Mesenchymal stem cell (in vitro differentiated cells and primary cell): ENCODE measurements at regions not wholly inside any gene's neighbourhood (a gene's known extent, or its start where the extent isn't known, plus 50 kb on each side); places are given as distances from the start of the nearest gene placed in this dataset.
A peak's percentile ranks its signal among the peaks of the same experiment; 100 is the strongest.

Experiments used
- DNase-seq: peaks from one replicate; pipeline ENCODE4 v3.0.0-alpha.2; 2013
- H2AFZ ChIP-seq: one replicate; pipeline ENCODE4 v1.6.1; 2013; ENCODE audit warnings: low read depth, mild to moderate bottlenecking, control low read depth, inconsistent platforms, low read length, moderate library complexity
- H2AK5ac ChIP-seq: 2 replicates; pipeline ENCODE4 v1.6.1; 2013; ENCODE audit warnings: low read length, moderate library complexity, mild to moderate bottlenecking, inconsistent platforms; ENCODE audit not compliant: severe bottlenecking
- H2BK120ac ChIP-seq: one replicate; pipeline ENCODE4 v1.6.1; 2013; ENCODE audit warnings: low read depth, mild to moderate bottlenecking, inconsistent platforms, low read length, moderate library complexity
- H2BK12ac ChIP-seq, 2 experiments: one replicate each; pipeline ENCODE4 v1.6.1; 2013; ENCODE audit warnings: inconsistent platforms in 2 of 2, low read length in 2 of 2, mild to moderate bottlenecking in 2 of 2, moderate library complexity in 2 of 2, control low read depth in 1 of 2
- H2BK15ac ChIP-seq: one replicate; pipeline ENCODE4 v1.6.1; 2013; ENCODE audit warnings: mild to moderate bottlenecking, low read depth, inconsistent platforms; ENCODE audit not compliant: poor library complexity, severe bottlenecking
- H2BK5ac ChIP-seq: 2 replicates; pipeline ENCODE4 v1.6.1; 2013; ENCODE audit warnings: low read depth, mild to moderate bottlenecking, low read length, control low read depth, inconsistent platforms; ENCODE audit not compliant: poor library complexity, severe bottlenecking
- H3K14ac ChIP-seq, 2 experiments: one replicate each; pipeline ENCODE4 v1.6.1; 2013; ENCODE audit warnings: inconsistent platforms in 2 of 2, low read length in 2 of 2, control low read depth in 1 of 2, mild to moderate bottlenecking in 1 of 2, moderate library complexity in 1 of 2
- H3K18ac ChIP-seq, 2 experiments: one replicate each; pipeline ENCODE4 v1.6.1; 2013; ENCODE audit warnings: inconsistent platforms in 2 of 2, low read length in 2 of 2, control low read depth in 1 of 2, low read depth in 1 of 2, mild to moderate bottlenecking in 1 of 2
- H3K23ac ChIP-seq, 2 experiments: one replicate each; pipeline ENCODE4 v1.6.1; 2013; ENCODE audit warnings: inconsistent platforms in 2 of 2, low read length in 2 of 2, mild to moderate bottlenecking in 2 of 2, moderate library complexity in 2 of 2, control low read depth in 1 of 2
- H3K27ac ChIP-seq: 2 replicates; pipeline ENCODE4 v1.5.1; 2013; ENCODE audit warnings: mild to moderate bottlenecking, moderate library complexity, low read length, control low read depth, inconsistent platforms; ENCODE audit not compliant: poor library complexity, severe bottlenecking
- H3K27me3 ChIP-seq, 2 experiments: 2 replicates each; pipeline versions ENCODE4 v1.6.1 to v1.7.0; 2013; ENCODE audit warnings: low read length in 2 of 2, mild to moderate bottlenecking in 2 of 2, moderate library complexity in 2 of 2, control low read depth in 1 of 2, inconsistent platforms in 1 of 2; ENCODE audit not compliant: control insufficient read depth in 1 of 2, insufficient read depth in 1 of 2
- H3K36me3 ChIP-seq, 2 experiments: 2 replicates each; pipeline versions ENCODE4 v1.6.1 to v1.7.0; 2013; ENCODE audit warnings: low read length in 2 of 2, control low read depth in 1 of 2, inconsistent platforms in 1 of 2, low read depth in 1 of 2, mild to moderate bottlenecking in 1 of 2; ENCODE audit not compliant: insufficient read depth in 2 of 2, control insufficient read depth in 1 of 2
- H3K4ac ChIP-seq, 2 experiments: one replicate each; pipeline ENCODE4 v1.6.1; 2013; ENCODE audit warnings: inconsistent platforms in 2 of 2, low read length in 2 of 2, mild to moderate bottlenecking in 2 of 2, moderate library complexity in 2 of 2, control low read depth in 1 of 2, low read depth in 1 of 2
- H3K4me1 ChIP-seq: 2 replicates; pipeline ENCODE4 v1.6.1; 2013; ENCODE audit warnings: low read depth, low read length, control low read depth; ENCODE audit not compliant: control insufficient read depth, insufficient read depth
- H3K4me2 ChIP-seq: 2 replicates; pipeline ENCODE4 v1.6.1; 2013; ENCODE audit warnings: low read length, mild to moderate bottlenecking, inconsistent platforms; ENCODE audit not compliant: poor library complexity, severe bottlenecking
- H3K4me3 ChIP-seq, 2 experiments: 2 replicates each; pipeline versions ENCODE4 v1.5.1 to v1.7.0; 2013; ENCODE audit warnings: low read length in 2 of 2, mild to moderate bottlenecking in 2 of 2, control low read depth in 1 of 2, low read depth in 1 of 2; ENCODE audit not compliant: insufficient read depth in 1 of 2
- H3K79me1 ChIP-seq: replicated peaks from 2 replicates; pipeline ENCODE4 v1.6.1; 2013; ENCODE audit warnings: mild to moderate bottlenecking, control low read depth, low read length, inconsistent platforms; ENCODE audit not compliant: poor library complexity, severe bottlenecking
- H3K9ac ChIP-seq: 2 replicates; pipeline ENCODE4 v1.7.0; 2013; ENCODE audit warnings: mild to moderate bottlenecking, low read length, moderate library complexity
- H3K9me3 ChIP-seq: 2 replicates; pipeline ENCODE4 v1.7.0; 2013; ENCODE audit warnings: mild to moderate bottlenecking, low read length; ENCODE audit not compliant: control insufficient read depth
- H4K8ac ChIP-seq: one replicate; pipeline ENCODE4 v1.6.1; 2013; ENCODE audit warnings: inconsistent platforms, mild to moderate bottlenecking, low read length, moderate library complexity
- H4K91ac ChIP-seq: one replicate; pipeline ENCODE4 v1.6.1; 2013; ENCODE audit warnings: mild to moderate bottlenecking, low read length, inconsistent platforms
- WGBS: methylation state at CpG from one replicate; pipeline ENCODE4 v1.1.7; 2013; ENCODE audit warnings: mixed read lengths; 5-methylcytosine and 5-hydroxymethylcytosine counted together

- peak overlapping the region; percentile 48 for H2AFZ ChIP-seq
- peak overlapping the region; percentile 92 for H3K4me2 ChIP-seq
- H3K14ac ChIP-seq: peak overlapping the region in 1 of 2 experiments; percentile 44
- peaks cover 5% of the 10 kb centered on the region for H3K4me1 ChIP-seq
- peaks cover 51 to 76% of the 10 kb centered on the region in 2 experiments for H3K27me3 ChIP-seq
- peak overlapping the region; percentile 57 for H3K9ac ChIP-seq
- no peak overlapping the region for H2BK5ac ChIP-seq
- H3K36me3 ChIP-seq: no peaks in the 10 kb centered on the region
- peak overlapping the region; percentile 45 for H4K8ac ChIP-seq
- H4K91ac ChIP-seq: no peak overlapping the region
- no peaks in the 10 kb centered on the region for H3K9me3 ChIP-seq
- H3K4me3 ChIP-seq: peak overlapping the region; percentile 49 to 73
- no peak overlapping the region for H2BK12ac ChIP-seq
- H3K4ac ChIP-seq: no peak overlapping the region
- H3K18ac ChIP-seq: no peak overlapping the region
- no peaks in the 10 kb centered on the region for H3K79me1 ChIP-seq
- 3% methylated on average over 31 of the region's 37 CpGs for WGBS
- H2AK5ac ChIP-seq: no peak overlapping the region
- H3K23ac ChIP-seq: no peak overlapping the region
- H3K27ac ChIP-seq: no peak overlapping the region
- H2BK120ac ChIP-seq: no peak overlapping the region
- peak; percentile 50 for DNase-seq
- no peak overlapping the region for H2BK15ac ChIP-seq
These were observed 72.8 kb downstream of the S1PR1 start for GRCh38 chr1:101309334-101310311.

GRCh38 chr1:101310506-101310905, 73.7 kb downstream of the S1PR1 start:
- no peak overlapping the region for H2AK5ac ChIP-seq
- H4K8ac ChIP-seq: no peak overlapping the region
- no peak overlapping the region for H3K18ac ChIP-seq
- no peak overlapping the region for H3K4me2 ChIP-seq
- no peak overlapping the region for H3K4ac ChIP-seq
- peaks cover 49 to 85% of the 10 kb centered on the region in 2 experiments for H3K27me3 ChIP-seq
- peaks cover 5% of the 10 kb centered on the region for H3K4me1 ChIP-seq
- H2BK12ac ChIP-seq: no peak overlapping the region
- H3K14ac ChIP-seq: no peak overlapping the region
- 63% methylated on average over 2 of the region's 2 CpGs for WGBS
- no peak for DNase-seq
- no peak overlapping the region for H3K9ac ChIP-seq
- H3K9me3 ChIP-seq: no peaks in the 10 kb centered on the region
- H3K36me3 ChIP-seq: no peaks in the 10 kb centered on the region
- no peak overlapping the region for H2AFZ ChIP-seq
- H3K4me3 ChIP-seq: no peak overlapping the region
- no peak overlapping the region for H2BK5ac ChIP-seq
- H3K23ac ChIP-seq: no peak overlapping the region
- no peaks in the 10 kb centered on the region for H3K79me1 ChIP-seq
- no peak overlapping the region for H3K27ac ChIP-seq
- no peak overlapping the region for H4K91ac ChIP-seq
- no peak overlapping the region for H2BK120ac ChIP-seq
- H2BK15ac ChIP-seq: no peak overlapping the region

GRCh38 chr1:101311146-101311920, 74.5 kb downstream of the S1PR1 start:
- H3K9me3 ChIP-seq: no peaks in the 10 kb centered on the region
- H4K91ac ChIP-seq: no peak overlapping the region
- no peak overlapping the region for H3K18ac ChIP-seq
- H2AK5ac ChIP-seq: no peak overlapping the region
- no peak overlapping the region for H2BK5ac ChIP-seq
- no peak overlapping the region for H3K23ac ChIP-seq
- H3K27me3 ChIP-seq: peaks cover 41 to 92% of the 10 kb centered on the region in 2 experiments
- H2AFZ ChIP-seq: no peak overlapping the region
- no peak overlapping the region for H4K8ac ChIP-seq
- no peak overlapping the region for H2BK15ac ChIP-seq
- DNase-seq: no peak
- no peak overlapping the region for H3K27ac ChIP-seq
- no peak overlapping the region for H2BK120ac ChIP-seq
- WGBS: 77% methylated on average over 2 of the region's 4 CpGs
- no peak overlapping the region for H3K14ac ChIP-seq
- no peak overlapping the region for H3K9ac ChIP-seq
- no peak overlapping the region for H3K4me3 ChIP-seq
- H3K36me3 ChIP-seq: no peaks in the 10 kb centered on the region
- no peaks in the 10 kb centered on the region for H3K79me1 ChIP-seq
- H3K4me1 ChIP-seq: peaks cover 6% of the 10 kb centered on the region
- no peak overlapping the region for H2BK12ac ChIP-seq
- H3K4ac ChIP-seq: no peak overlapping the region
- H3K4me2 ChIP-seq: no peak overlapping the region

- Histone ChIP-seq H2BK12ac (no peak overlapping the region), H3K23ac (no peak overlapping the region), H3K27me3 (peaks cover 34 to 84% of the 10 kb centered on the region in 2 experiments), H2BK120ac (no peak overlapping the region), H2AK5ac (no peak overlapping the region), H3K9me3 (no peaks in the 10 kb centered on the region), H2AFZ (no peak overlapping the region), H2BK5ac (no peak overlapping the region), H3K18ac (no peak overlapping the region), H3K27ac (no peak overlapping the region), H3K79me1 (no peaks in the 10 kb centered on the region), H3K14ac (no peak overlapping the region), H2BK15ac (no peak overlapping the region), H4K91ac (no peak overlapping the region), H3K36me3 (no peaks in the 10 kb centered on the region), H4K8ac (no peak overlapping the region), H3K4ac (no peak overlapping the region), H3K9ac (no peak overlapping the region), H3K4me2 (no peak overlapping the region), H3K4me3 (no peak overlapping the region), H3K4me1 (peaks cover 7% of the 10 kb centered on the region)
- DNase-seq: no peak
- 90% methylated on average over 4 of the region's 4 CpGs for WGBS
These were observed 75.3 kb downstream of the S1PR1 start for GRCh38 chr1:101312147-101312546.
